ENCODE measurements at regions not wholly inside any gene's neighbourhood (a gene's known extent, or its start where the extent isn't known, plus 50 kb on each side); places are given as distances from the start of the nearest gene placed in this dataset.

DNA sequence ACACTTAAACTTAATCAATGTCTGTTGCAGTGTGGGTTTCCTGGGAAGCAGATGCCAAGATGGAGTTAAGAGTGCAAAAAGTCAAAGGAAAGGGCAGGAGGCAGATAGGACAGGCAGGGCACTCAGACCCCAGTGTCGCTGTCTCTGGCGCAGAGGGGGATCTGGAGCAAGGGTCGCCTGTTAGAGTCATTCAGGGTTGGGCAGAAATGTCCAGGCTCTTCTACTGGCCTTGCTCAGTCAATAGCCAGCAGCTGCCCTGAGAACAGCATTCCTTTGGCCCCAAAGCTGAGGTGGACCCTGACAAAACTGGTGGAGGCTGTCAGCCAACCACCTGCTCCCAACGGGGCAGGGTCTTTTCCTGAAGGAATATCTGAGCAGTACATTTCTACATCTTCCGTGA lies 97.1 kb upstream of the SLC66A3 start:
- TF ChIP-seq, protein P1, sequence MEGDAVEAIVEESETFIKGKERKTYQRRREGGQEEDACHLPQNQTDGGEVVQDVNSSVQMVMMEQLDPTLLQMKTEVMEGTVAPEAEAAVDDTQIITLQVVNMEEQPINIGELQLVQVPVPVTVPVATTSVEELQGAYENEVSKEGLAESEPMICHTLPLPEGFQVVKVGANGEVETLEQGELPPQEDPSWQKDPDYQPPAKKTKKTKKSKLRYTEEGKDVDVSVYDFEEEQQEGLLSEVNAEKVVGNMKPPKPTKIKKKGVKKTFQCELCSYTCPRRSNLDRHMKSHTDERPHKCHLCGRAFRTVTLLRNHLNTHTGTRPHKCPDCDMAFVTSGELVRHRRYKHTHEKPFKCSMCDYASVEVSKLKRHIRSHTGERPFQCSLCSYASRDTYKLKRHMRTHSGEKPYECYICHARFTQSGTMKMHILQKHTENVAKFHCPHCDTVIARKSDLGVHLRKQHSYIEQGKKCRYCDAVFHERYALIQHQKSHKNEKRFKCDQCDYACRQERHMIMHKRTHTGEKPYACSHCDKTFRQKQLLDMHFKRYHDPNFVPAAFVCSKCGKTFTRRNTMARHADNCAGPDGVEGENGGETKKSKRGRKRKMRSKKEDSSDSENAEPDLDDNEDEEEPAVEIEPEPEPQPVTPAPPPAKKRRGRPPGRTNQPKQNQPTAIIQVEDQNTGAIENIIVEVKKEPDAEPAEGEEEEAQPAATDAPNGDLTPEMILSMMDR (IDR thresholded peaks at IDR 0.05; ENCODE audit: insufficient read depth, low read length, poor library complexity, severe bottlenecking), result no peak
- H3K27me3 ChIP-seq (replicated peaks; ENCODE audit: control insufficient read depth, insufficient read depth, low read length), result no peaks in the 10 kb centered on the region; the same call in 1 of the 2 replicates
- no peak overlapping the region for H3K4me3 ChIP-seq (replicated peaks; ENCODE audit: low read depth, low read length)
- DNase-seq (ENCODE audit: extremely low read depth, insufficient read length), result no peak
- H3K36me3 ChIP-seq (ENCODE audit: control insufficient read depth, insufficient read depth, low read length), result no peaks in the 10 kb centered on the region

DNA sequence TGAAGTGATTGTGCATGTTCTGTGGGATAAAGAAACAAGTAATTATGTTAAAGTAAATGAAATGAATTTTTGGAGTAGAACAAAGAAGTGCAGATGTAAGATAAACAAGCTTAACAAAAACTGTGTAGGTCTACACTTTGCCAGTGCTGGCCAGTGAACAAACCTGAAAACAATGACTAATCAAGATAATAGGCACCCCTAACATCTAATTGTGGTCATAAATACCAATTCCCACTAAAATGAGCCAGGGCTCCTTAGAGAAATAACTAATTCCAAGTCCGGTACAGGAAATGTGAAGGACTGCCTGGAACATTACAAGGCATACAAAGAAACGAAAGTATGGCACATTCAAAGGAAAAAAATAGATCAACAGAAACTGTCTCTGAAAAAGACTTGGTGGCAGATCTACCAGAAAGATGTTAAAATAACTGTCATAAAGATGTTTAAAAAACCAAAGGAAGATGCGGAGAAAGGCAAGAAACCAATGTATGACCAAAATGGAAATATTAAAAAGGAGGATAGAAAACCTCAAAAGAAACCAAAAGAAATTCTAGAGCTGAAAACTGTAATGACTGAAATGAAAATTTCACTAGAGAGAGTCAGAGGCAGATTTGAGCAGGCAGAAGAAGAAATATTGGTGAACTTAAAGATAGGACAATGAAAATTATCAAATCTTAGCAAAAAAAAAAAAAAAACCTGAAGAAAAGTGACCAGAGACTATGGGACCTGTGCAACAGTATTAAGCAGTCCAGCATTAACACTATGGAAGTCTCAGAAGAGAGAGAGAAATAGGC lies 94.7 kb upstream of the SLC66A3 start:
- no peak for DNase-seq (ENCODE audit: extremely low read depth, insufficient read length)
- TF ChIP-seq, protein P1 (IDR thresholded peaks at IDR 0.05; ENCODE audit: insufficient read depth, low read length, poor library complexity, severe bottlenecking), result no peak

GRCh38 chr2:11065833-11066485 lies 89.3 kb upstream of the SLC66A3 start:
- no peak for DNase-seq (ENCODE audit: extremely low read depth, insufficient read length)
- peaks cover 2% of the 10 kb centered on the region; the same call in 1 of the 2 replicates for H3K27me3 ChIP-seq (replicated peaks; ENCODE audit: control insufficient read depth, insufficient read depth, low read length)
- no peak overlapping the region for H3K4me3 ChIP-seq (replicated peaks; ENCODE audit: low read depth, low read length)
- TF ChIP-seq, protein P1 (IDR thresholded peaks at IDR 0.05; ENCODE audit: insufficient read depth, low read length, poor library complexity, severe bottlenecking), result no peak
- no peaks in the 10 kb centered on the region for H3K36me3 ChIP-seq (ENCODE audit: control insufficient read depth, insufficient read depth, low read length)

More for the DNA sequence above, 94.7 kb upstream of the SLC66A3 start:
- Histone ChIP-seq H3K36me3 (ENCODE audit: control insufficient read depth, insufficient read depth, low read length) (no peaks in the 10 kb centered on the region), H3K27me3 (replicated peaks; ENCODE audit: control insufficient read depth, insufficient read depth, low read length) (no peaks in the 10 kb centered on the region; the same call in 1 of the 2 replicates), H3K4me3 (replicated peaks; ENCODE audit: low read depth, low read length) (no peak overlapping the region)

DNA sequence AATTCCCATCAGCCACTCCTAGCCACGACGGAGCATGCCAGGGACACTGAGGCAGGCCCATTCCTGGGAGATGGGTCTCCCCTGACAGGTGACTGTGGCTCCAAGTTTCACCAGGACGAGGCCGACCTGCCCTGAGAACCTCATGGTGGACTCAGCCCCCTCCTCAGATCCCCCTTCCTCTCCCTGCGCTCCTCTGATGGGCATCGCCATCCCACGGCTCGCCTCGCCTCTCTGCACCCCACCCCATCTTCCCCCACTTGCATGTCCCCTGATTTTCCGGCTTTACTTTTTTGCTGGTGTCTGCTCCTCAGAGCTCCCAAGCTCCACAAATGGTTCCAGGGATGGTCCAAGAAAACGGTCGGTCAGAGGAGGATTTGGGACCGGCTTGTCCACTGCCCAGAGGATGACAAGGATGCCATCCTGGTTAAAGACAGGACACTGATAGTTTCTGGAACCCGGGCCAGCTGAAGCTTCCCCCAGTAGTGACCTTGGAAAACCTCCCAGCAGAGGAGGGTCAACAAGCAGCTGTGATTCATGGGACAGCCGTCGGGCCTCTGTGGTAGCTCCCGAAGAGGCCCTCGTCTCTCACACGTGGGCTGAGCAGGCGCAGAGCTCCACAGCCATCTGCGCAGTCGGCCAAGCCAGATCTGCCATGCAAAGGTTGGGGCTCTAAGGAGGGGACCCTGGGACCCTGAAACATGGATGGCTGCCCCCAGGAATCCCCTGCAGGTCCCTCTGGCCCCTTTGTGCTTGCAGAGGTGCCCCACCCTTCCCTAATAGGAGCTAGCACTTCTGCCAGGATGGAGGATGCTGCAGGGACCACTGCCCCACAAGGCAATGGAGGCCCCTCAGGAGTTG lies 87.8 kb upstream of the SLC66A3 start:
- no peak overlapping the region for H3K4me3 ChIP-seq (replicated peaks; ENCODE audit: low read depth, low read length)
- H3K36me3 ChIP-seq (ENCODE audit: control insufficient read depth, insufficient read depth, low read length), result no peaks in the 10 kb centered on the region
- H3K27me3 ChIP-seq (replicated peaks; ENCODE audit: control insufficient read depth, insufficient read depth, low read length), result peaks cover 2% of the 10 kb centered on the region; the same call in 1 of the 2 replicates
- DNase-seq (ENCODE audit: extremely low read depth, insufficient read length), result no peak
- TF ChIP-seq, protein P1 (IDR thresholded peaks at IDR 0.05; ENCODE audit: insufficient read depth, low read length, poor library complexity, severe bottlenecking), result no peak

GRCh38 chr2:11068079-11068741 lies 87.1 kb upstream of the SLC66A3 start:
- H3K4me3 ChIP-seq (replicated peaks; ENCODE audit: low read depth, low read length), result no peak overlapping the region
- no peaks in the 10 kb centered on the region for H3K36me3 ChIP-seq (ENCODE audit: control insufficient read depth, insufficient read depth, low read length)
- H3K27me3 ChIP-seq (replicated peaks; ENCODE audit: control insufficient read depth, insufficient read depth, low read length), result peaks cover 2% of the 10 kb centered on the region; the same call in 1 of the 2 replicates
- DNase-seq (ENCODE audit: extremely low read depth, insufficient read length), result no peak
- TF ChIP-seq, protein P1 (IDR thresholded peaks at IDR 0.05; ENCODE audit: insufficient read depth, low read length, poor library complexity, severe bottlenecking), result no peak
